ENCODE measurements at regions not wholly inside any gene's neighbourhood (a gene's known extent, or its start where the extent isn't known, plus 50 kb on each side); places are given as distances from the start of the nearest gene placed in this dataset.

GRCh38 chr1:4551706-4552105, 102.7 kb upstream of the AJAP1 start:
- TF ChIP-seq CTCF (IDR thresholded peaks at IDR 0.05) (no peak), POLR2A (IDR thresholded peaks at IDR 0.05) (no peak)

All from thyroid gland (tissue), 4 donors.